ENCODE measurements at regions not wholly inside any gene's neighbourhood (a gene's known extent, or its start where the extent isn't known, plus 50 kb on each side); places are given as distances from the start of the nearest gene placed in this dataset.

GRCh38 chr1:81463936-81464837 lies 336.5 kb upstream of the ADGRL2 start:
- H3K4me1 Mint-ChIP-seq (ENCODE audit: low read depth), result peaks cover 11% of the 10 kb centered on the region
- DNase-seq (ENCODE audit: low spot score, unreplicated experiment), result no peak
- no peaks in the 10 kb centered on the region for H3K27me3 Mint-ChIP-seq
- TF ChIP-seq CTCF (IDR thresholded peaks at IDR 0.05; ENCODE audit: unreplicated experiment), result no peak
- no peak overlapping the region for H3K4me3 Mint-ChIP-seq (ENCODE audit: low read depth)
- H3K36me3 Mint-ChIP-seq (ENCODE audit: insufficient read depth), result no peaks in the 10 kb centered on the region
- no peak overlapping the region for H3K27ac Mint-ChIP-seq
- no peaks in the 10 kb centered on the region for H3K9me3 Mint-ChIP-seq (ENCODE audit: low read depth)

GRCh38 chr1:81459043-81459442 lies 341.7 kb upstream of the ADGRL2 start:
- Mint-ChIP-seq H3K36me3 (ENCODE audit: insufficient read depth) (no peaks in the 10 kb centered on the region), H3K27ac (no peak overlapping the region), H3K27me3 (no peaks in the 10 kb centered on the region), H3K9me3 (ENCODE audit: low read depth) (no peaks in the 10 kb centered on the region), H3K4me3 (ENCODE audit: low read depth) (no peak overlapping the region), H3K4me1 (ENCODE audit: low read depth) (peaks cover under 1% of the 10 kb centered on the region)
- DNase-seq (ENCODE audit: low spot score, unreplicated experiment), result no peak
- no peak for TF ChIP-seq CTCF (IDR thresholded peaks at IDR 0.05; ENCODE audit: unreplicated experiment)

- H3K36me3 Mint-ChIP-seq (ENCODE audit: insufficient read depth), result no peaks in the 10 kb centered on the region
- peaks cover 2% of the 10 kb centered on the region for H3K4me1 Mint-ChIP-seq (ENCODE audit: low read depth)
- H3K9me3 Mint-ChIP-seq (ENCODE audit: low read depth), result no peaks in the 10 kb centered on the region
- DNase-seq (ENCODE audit: low spot score, unreplicated experiment), result no peak
- no peak overlapping the region for H3K4me3 Mint-ChIP-seq (ENCODE audit: low read depth)
- H3K27me3 Mint-ChIP-seq, result no peaks in the 10 kb centered on the region
- TF ChIP-seq CTCF (IDR thresholded peaks at IDR 0.05; ENCODE audit: unreplicated experiment), result no peak
- no peak overlapping the region for H3K27ac Mint-ChIP-seq
These were observed 342.5 kb upstream of the ADGRL2 start for GRCh38 chr1:81458186-81458585.

- TF ChIP-seq CTCF (IDR thresholded peaks at IDR 0.05; ENCODE audit: unreplicated experiment), result no peak
- no peaks in the 10 kb centered on the region for H3K36me3 Mint-ChIP-seq (ENCODE audit: insufficient read depth)
- no peak overlapping the region for H3K27ac Mint-ChIP-seq
These were observed 345.3 kb upstream of the ADGRL2 start for GRCh38 chr1:81455481-81455880.

GRCh38 chr1:81453971-81454370 lies 346.8 kb upstream of the ADGRL2 start:
- no peaks in the 10 kb centered on the region for H3K36me3 Mint-ChIP-seq (ENCODE audit: insufficient read depth)
- H3K4me3 Mint-ChIP-seq (ENCODE audit: low read depth), result no peak overlapping the region
- H3K27me3 Mint-ChIP-seq, result no peaks in the 10 kb centered on the region
- no peaks in the 10 kb centered on the region for H3K9me3 Mint-ChIP-seq (ENCODE audit: low read depth)
- TF ChIP-seq CTCF (IDR thresholded peaks at IDR 0.05; ENCODE audit: unreplicated experiment), result no peak
- H3K27ac Mint-ChIP-seq, result no peak overlapping the region
- H3K4me1 Mint-ChIP-seq (ENCODE audit: low read depth), result peaks cover 9% of the 10 kb centered on the region
- no peak for DNase-seq (ENCODE audit: low spot score, unreplicated experiment)

More at GRCh38 chr1:81455481-81455880, 345.3 kb upstream of the ADGRL2 start:
- no peak for DNase-seq (ENCODE audit: low spot score, unreplicated experiment)
- Mint-ChIP-seq H3K4me1 (ENCODE audit: low read depth) (peaks cover 9% of the 10 kb centered on the region), H3K27me3 (no peaks in the 10 kb centered on the region), H3K9me3 (ENCODE audit: low read depth) (no peaks in the 10 kb centered on the region), H3K4me3 (ENCODE audit: low read depth) (no peak overlapping the region)
